G401.6 (cell line): ENCODE measurements at regions not wholly inside any gene's neighbourhood (a gene's known extent, or its start where the extent isn't known, plus 50 kb on each side); places are given as distances from the start of the nearest gene placed in this dataset.

ENCODE experiments used
- FAIRE-seq: peaks from 2 replicates; lab custom pipeline; 2012; peaks lifted over from hg19 to GRCh38; lab: Jason Lieb, UNC

GRCh38 chr1:2865571-2866421, 64.3 kb upstream of the TTC34 start:
- FAIRE-seq: no peak

GRCh38 chr1:2866422-2867086, 65.1 kb upstream of the TTC34 start:
- FAIRE-seq: no peak

GRCh38 chr1:2867087-2867425, 65.6 kb upstream of the TTC34 start:
- no peak for FAIRE-seq

- FAIRE-seq: no peak
Measured at GRCh38 chr1:2867861-2868260, 66.4 kb upstream of the TTC34 start.

- no peak for FAIRE-seq
Measured at GRCh38 chr1:2868571-2869195, 67.2 kb upstream of the TTC34 start.

- no peak for FAIRE-seq
Measured at GRCh38 chr1:2871246-2871815, 69.8 kb upstream of the TTC34 start.

- no peak for FAIRE-seq
Measured at GRCh38 chr1:2874207-2874606, 72.7 kb upstream of the TTC34 start.

GRCh38 chr1:2874607-2875480, 73.4 kb upstream of the TTC34 start:
- no peak for FAIRE-seq

- FAIRE-seq: no peak
Measured at GRCh38 chr1:2875707-2876561, 74.4 kb upstream of the TTC34 start.

- no peak for FAIRE-seq
Measured at GRCh38 chr1:2876846-2877245, 75.4 kb upstream of the TTC34 start.

GRCh38 chr1:2877391-2877790, 75.9 kb upstream of the TTC34 start:
- no peak for FAIRE-seq

GRCh38 chr1:2878591-2878990, 77.1 kb upstream of the TTC34 start:
- FAIRE-seq: no peak

GRCh38 chr1:2879026-2879425, 77.5 kb upstream of the TTC34 start:
- FAIRE-seq: no peak

GRCh38 chr1:2879591-2879990, 78.1 kb upstream of the TTC34 start:
- no peak for FAIRE-seq

GRCh38 chr1:2880086-2880485, 78.6 kb upstream of the TTC34 start:
- no peak for FAIRE-seq

- no peak for FAIRE-seq
Measured at GRCh38 chr1:2880812-2881295, 79.4 kb upstream of the TTC34 start.

GRCh38 chr1:2881556-2881955, 80.1 kb upstream of the TTC34 start:
- FAIRE-seq: no peak

GRCh38 chr1:2882966-2883696, 81.6 kb upstream of the TTC34 start:
- FAIRE-seq: no peak

- FAIRE-seq: no peak
Measured at GRCh38 chr1:2885001-2885400, 83.5 kb upstream of the TTC34 start.

GRCh38 chr1:2886631-2887030, 85.1 kb upstream of the TTC34 start:
- no peak for FAIRE-seq
